Cerebellar cortex (tissue), 1 donor: ENCODE measurements at regions not wholly inside any gene's neighbourhood (a gene's known extent, or its start where the extent isn't known, plus 50 kb on each side); places are given as distances from the start of the nearest gene placed in this dataset.

Experiments used
- DNase-seq: peaks from one replicate; pipeline ENCODE4 v3.0.0-alpha.2; 2015; ENCODE audit warnings: low spot score

- no peak for DNase-seq
These were observed 122.6 kb downstream of the P2RY1 start for GRCh38 chr3:152957491-152957890.

GRCh38 chr3:152959307-152959706, 124.4 kb downstream of the P2RY1 start:
- no peak for DNase-seq

- DNase-seq = no peak
These were observed 125.8 kb downstream of the P2RY1 start for GRCh38 chr3:152960684-152961083.

GRCh38 chr3:152961323-152961722, 126.4 kb downstream of the P2RY1 start:
- peak; percentile 6 for DNase-seq

GRCh38 chr3:152964911-152965609, 130.1 kb downstream of the P2RY1 start:
- DNase-seq = no peak

GRCh38 chr3:152968388-152969024, 133.6 kb downstream of the P2RY1 start:
- DNase-seq = no peak

GRCh38 chr3:152969557-152970300, 134.8 kb downstream of the P2RY1 start:
- no peak for DNase-seq

- no peak for DNase-seq
These were observed 135.9 kb downstream of the P2RY1 start for GRCh38 chr3:152970851-152971250.

- DNase-seq = no peak
These were observed 136.9 kb downstream of the P2RY1 start for GRCh38 chr3:152971880-152972279.

GRCh38 chr3:152973575-152973974, 138.6 kb downstream of the P2RY1 start:
- DNase-seq = no peak

- DNase-seq = no peak
These were observed 141.3 kb downstream of the P2RY1 start for GRCh38 chr3:152976239-152976638.

GRCh38 chr3:152977366-152977765, 142.4 kb downstream of the P2RY1 start:
- no peak for DNase-seq

- DNase-seq = no peak
These were observed 143.2 kb downstream of the P2RY1 start for GRCh38 chr3:152978152-152978551.

- DNase-seq = no peak
These were observed 162.6 kb downstream of the P2RY1 start for GRCh38 chr3:152997526-152997925.

GRCh38 chr3:152998591-152998990, 163.4 kb upstream of the RAP2B start:
- DNase-seq = no peak

- DNase-seq = no peak
These were observed 161.7 kb upstream of the RAP2B start for GRCh38 chr3:153000325-153000724.

GRCh38 chr3:153001210-153002078, 160.6 kb upstream of the RAP2B start:
- DNase-seq = no peak

- no peak for DNase-seq
These were observed 158.6 kb upstream of the RAP2B start for GRCh38 chr3:153003441-153003840.

- DNase-seq = no peak
These were observed 158.2 kb upstream of the RAP2B start for GRCh38 chr3:153003862-153004261.

GRCh38 chr3:153008226-153008625, 153.8 kb upstream of the RAP2B start:
- no peak for DNase-seq

- no peak for DNase-seq
These were observed 138.1 kb upstream of the RAP2B start for GRCh38 chr3:153023896-153024295.

GRCh38 chr3:153026026-153026425, 136.0 kb upstream of the RAP2B start:
- peak; percentile 16 for DNase-seq
